RWPE1 (cell line): ENCODE measurements at regions not wholly inside any gene's neighbourhood (a gene's known extent, or its start where the extent isn't known, plus 50 kb on each side); places are given as distances from the start of the nearest gene placed in this dataset.

Source experiments
- CTCF ChIA-PET: fragments of 350-600 bp; sonication (Branson Sonifier 250); formaldehyde crosslinking; extraction: SDS; loops from one replicate; lab custom pipeline; 2021; lab: Yijun Ruan, JAX
- POLR2A ChIA-PET: fragments of 400-600 bp; formaldehyde crosslinking; extraction: SDS; loops from one replicate; lab custom pipeline; 2020; ENCODE audit warnings: antibody characterized with exemption; ENCODE audit not compliant: low non-redundant PET; lab: Yijun Ruan, JAX
- DNase-seq: peaks from one replicate; pipeline ENCODE4 v3.0.0; 2012; ENCODE audit warnings: low spot score
- H3K27ac ChIP-seq: fragments of 450-650 bp; 2 replicates; pipeline ENCODE4 v1.5.1; 2017
- TF ChIP-seq, protein P1 (sequence below): fragments of 450-650 bp; conservative IDR thresholded peaks from 2 replicates; pipeline ENCODE4 v1.5.1; 2017; ENCODE audit warnings: low read depth, mild to moderate bottlenecking

DNA sequence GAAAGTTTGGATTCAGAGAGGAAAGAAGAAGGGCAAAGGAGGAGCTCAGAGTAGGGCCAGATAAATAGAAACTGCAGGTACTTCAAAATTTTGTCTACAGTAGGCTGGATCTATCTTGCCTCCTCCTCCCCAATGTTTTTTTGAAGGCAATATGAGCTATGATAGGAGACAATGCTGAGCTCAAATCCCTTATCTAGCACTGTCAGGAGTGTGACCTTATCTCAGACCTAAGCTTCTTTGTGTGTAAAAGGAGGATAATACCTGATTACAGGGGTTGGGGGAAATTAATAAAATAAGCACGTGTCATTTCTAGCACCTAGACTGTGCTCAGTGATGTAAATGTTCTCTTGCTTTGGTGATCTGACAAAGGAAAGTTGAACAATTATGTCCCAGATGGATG, 137.8 kb upstream of the CD180 start:
- no peak overlapping the region for H3K27ac ChIP-seq
- TF ChIP-seq, protein P1, sequence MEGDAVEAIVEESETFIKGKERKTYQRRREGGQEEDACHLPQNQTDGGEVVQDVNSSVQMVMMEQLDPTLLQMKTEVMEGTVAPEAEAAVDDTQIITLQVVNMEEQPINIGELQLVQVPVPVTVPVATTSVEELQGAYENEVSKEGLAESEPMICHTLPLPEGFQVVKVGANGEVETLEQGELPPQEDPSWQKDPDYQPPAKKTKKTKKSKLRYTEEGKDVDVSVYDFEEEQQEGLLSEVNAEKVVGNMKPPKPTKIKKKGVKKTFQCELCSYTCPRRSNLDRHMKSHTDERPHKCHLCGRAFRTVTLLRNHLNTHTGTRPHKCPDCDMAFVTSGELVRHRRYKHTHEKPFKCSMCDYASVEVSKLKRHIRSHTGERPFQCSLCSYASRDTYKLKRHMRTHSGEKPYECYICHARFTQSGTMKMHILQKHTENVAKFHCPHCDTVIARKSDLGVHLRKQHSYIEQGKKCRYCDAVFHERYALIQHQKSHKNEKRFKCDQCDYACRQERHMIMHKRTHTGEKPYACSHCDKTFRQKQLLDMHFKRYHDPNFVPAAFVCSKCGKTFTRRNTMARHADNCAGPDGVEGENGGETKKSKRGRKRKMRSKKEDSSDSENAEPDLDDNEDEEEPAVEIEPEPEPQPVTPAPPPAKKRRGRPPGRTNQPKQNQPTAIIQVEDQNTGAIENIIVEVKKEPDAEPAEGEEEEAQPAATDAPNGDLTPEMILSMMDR: no peak
- ChIA-PET CTCF (no interaction called here), POLR2A (no interaction called here)
- no peak for DNase-seq

DNA sequence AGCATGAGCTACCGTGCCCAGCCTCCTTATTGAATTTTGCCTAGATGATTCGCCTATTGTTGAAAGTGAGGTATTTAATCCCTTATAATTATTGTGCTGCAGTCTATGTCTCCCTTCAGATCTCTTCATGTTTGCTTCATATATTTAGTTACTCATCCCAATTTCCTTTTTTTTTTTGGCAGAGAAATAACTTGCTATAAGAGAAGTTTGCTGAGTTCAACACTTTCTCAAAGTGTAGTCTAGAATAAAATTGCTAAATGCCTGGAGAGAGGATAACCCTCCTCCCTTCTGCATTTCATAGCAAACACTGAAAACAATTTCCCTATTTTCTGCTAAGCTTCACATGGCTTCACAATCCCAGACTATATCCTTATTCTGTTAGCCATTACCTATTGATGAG, 136.6 kb upstream of the CD180 start:
- POLR2A ChIA-PET: no interaction called here
- DNase-seq: no peak
- CTCF ChIA-PET: interaction anchor here (0.6 kb wide), 1 partner anchor 66 kb away, joined by 6 read pairs; no protein-coding TSS in a partner anchor
- H3K27ac ChIP-seq: peak overlapping the region; percentile 54
- TF ChIP-seq, protein P1: no peak

DNA sequence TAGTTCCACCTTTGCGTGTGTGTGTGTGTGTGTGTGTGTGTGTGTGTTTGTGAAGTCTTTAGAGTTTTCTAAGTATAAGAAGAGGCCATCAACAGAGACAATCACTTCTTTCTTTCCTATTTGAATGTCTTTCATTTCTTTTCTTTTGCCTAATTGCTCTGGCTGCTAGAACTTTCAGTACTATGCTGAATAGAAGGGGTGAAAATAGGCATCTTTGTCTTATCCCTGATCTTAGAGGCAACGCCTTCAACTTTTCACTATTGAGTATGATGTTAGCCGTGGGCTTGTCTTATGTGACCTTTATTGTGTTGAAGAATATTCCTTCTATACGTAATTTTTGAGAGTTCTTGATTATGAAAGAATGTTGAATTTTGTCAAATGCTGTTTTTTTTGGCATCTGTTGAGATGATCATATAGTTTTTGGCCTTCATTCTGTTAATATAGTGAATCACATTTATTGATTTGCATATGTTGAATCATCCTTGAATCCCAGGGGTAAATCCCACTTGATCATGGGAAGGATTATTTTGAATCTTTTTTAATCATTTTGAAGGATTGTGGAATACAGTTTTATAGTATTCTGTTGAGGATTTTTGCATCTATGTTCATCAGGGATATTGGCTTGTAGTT, 134.8 kb upstream of the CD180 start:
- DNase-seq: no peak
- ChIA-PET CTCF (no interaction called here), POLR2A (no interaction called here)
- TF ChIP-seq, protein P1: no peak
- no peak overlapping the region for H3K27ac ChIP-seq

DNA sequence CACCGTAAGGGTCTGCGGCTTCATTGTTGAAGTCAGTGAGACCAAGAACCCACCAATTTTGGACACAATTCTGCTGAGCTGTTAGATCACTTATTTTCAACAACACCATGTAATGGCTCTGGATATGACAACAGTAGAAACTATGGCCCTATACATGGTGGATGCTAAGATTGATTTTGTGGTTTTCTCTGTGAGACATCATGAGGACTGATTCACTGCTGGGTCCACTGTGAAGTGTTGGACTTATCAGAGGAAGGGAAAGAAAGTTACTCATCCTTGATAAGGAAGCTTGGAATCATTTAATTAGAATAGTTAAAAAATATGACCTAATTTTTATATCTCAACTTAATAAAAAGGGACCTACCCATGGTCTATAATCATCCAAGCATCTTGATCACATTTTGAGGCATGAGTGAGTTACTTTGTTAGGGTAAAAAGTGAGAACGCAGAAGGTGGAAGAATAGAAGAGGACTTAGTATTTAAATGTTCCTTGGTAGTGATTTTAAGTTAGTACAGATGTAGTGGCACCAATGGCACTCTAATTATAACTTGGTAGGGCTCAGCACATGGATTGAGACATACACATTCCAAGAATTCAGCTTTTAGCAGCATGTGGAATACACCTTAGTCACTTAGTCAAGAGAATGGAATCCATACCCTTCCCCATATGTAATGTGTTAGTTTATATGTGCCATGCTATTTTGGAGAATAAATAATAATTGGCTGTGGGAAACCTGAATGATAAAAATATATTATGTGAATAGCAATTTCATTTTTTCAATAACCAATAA, 123.5 kb upstream of the CD180 start:
- peak overlapping the region; percentile 11; the same call in 1 of the 2 replicates for H3K27ac ChIP-seq
- ChIA-PET POLR2A (no interaction called here), CTCF (no interaction called here)
- DNase-seq: peak; percentile 68
- TF ChIP-seq, protein P1: no peak

DNA sequence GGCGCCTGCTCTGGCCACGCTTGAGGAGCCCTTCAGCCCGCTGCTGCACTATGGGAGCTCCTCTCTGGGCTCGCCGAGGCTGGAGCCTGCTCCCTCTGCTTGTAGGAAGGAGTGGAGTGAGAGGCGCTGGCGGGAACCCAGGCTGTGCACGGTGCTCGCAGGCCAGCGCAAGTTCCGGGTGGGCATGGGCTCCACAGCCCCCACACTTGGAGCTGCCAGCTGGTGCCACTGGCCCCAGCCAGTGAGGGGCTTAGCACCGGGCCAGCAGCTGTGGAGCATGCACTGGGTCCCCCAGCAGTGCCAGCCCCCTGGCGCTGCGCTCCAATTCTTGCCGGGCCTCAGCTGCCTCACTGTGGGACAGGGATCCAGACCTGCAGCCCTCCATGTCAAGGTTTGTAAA, 122.1 kb upstream of the CD180 start:
- DNase-seq: no peak
- H3K27ac ChIP-seq: peak overlapping the region; percentile 12; the same call in 1 of the 2 replicates
- ChIA-PET CTCF (interaction anchor here (0.6 kb wide), 1 partner anchor 46 kb away, joined by 4 read pairs; no protein-coding TSS in a partner anchor), POLR2A (no interaction called here)
- TF ChIP-seq, protein P1: no peak

GRCh38 chr5:67317603-67318002, 121.0 kb upstream of the CD180 start:
- ChIA-PET POLR2A (no interaction called here), CTCF (no interaction called here)
- TF ChIP-seq, protein P1: no peak
- DNase-seq: no peak
- H3K27ac ChIP-seq: no peak overlapping the region
